Activated T-helper 2 cell treated with anti-CD3 and anti-CD28 coated beads, Interferon-gamma antibody, Interleukin-2, Interleukin-4, amounts not matched to agents 10 μg/mL and 5 μg/mL and 100 μg/mL, durations not matched to agents 14 hours and 24 hours and 36 hours (primary cell): ENCODE measurements at regions not wholly inside any gene's neighbourhood (a gene's known extent, or its start where the extent isn't known, plus 50 kb on each side); places are given as distances from the start of the nearest gene placed in this dataset.
"Not testable (repeated sequence)": the region's sequence is repeated elsewhere in the genome, so short reads cannot be mapped to it uniquely, and the experiment has no call there.

Experiments
- DNase-seq: peaks from one replicate; pipeline ENCODE4 v3.0.0; 2021; ENCODE audit warnings: low spot score
- H3K27ac Mint-ChIP-seq: one replicate; pipeline ENCODE4 v1.8.0; 2021; ENCODE audit warnings: mixed read lengths
- H3K27me3 Mint-ChIP-seq: one replicate; pipeline ENCODE4 v1.8.0; 2021; ENCODE audit warnings: low read depth, mixed read lengths
- H3K36me3 Mint-ChIP-seq: one replicate; pipeline ENCODE4 v1.8.0; 2021; ENCODE audit warnings: low read depth, mixed read lengths
- H3K4me1 Mint-ChIP-seq: one replicate; pipeline ENCODE4 v1.8.0; 2021; ENCODE audit warnings: low read depth, mixed read lengths
- H3K4me3 Mint-ChIP-seq: one replicate; pipeline ENCODE4 v1.8.0; 2021; ENCODE audit warnings: low read depth, mild to moderate bottlenecking, moderate library complexity, mixed read lengths
- H3K9me3 Mint-ChIP-seq: one replicate; pipeline ENCODE4 v1.8.0; 2021; ENCODE audit warnings: mixed read lengths
- intact Hi-C: fragments of 100-400 bp; cut with micrococcal nuclease; formaldehyde crosslinking; loops from one replicate; pipeline ENCODE4 v1.15.1; 2023

GRCh38 chr11:110514967-110515366 lies 85.2 kb downstream of the FDX1 start:
- Mint-ChIP-seq H3K9me3 (peaks cover 4% of the 10 kb centered on the region), H3K27me3 (peaks cover 6% of the 10 kb centered on the region), H3K4me3 (no peak overlapping the region), H3K4me1 (no peaks in the 10 kb centered on the region), H3K27ac (no peak overlapping the region), H3K36me3 (no peaks in the 10 kb centered on the region)
- no peak for DNase-seq
- intact Hi-C loops: no loop called here

DNA sequence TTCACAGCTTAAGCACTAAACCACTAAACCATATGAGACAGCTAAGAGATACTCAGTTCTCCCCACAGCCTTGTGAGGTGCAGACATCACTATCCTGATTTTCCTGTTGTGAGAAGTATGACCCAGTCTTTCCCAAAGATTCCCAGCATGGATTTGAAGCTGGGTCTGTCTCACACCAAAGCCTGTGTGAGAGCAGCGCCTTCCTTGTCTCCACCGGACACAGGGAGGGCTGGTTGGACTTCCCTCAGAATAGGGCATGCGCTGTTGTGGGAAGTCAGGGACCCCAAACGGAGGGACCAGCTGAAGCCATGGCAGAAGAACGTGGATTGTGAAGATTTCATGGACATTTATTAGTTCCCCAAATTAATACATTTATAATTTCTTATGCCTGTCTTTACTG lies 87.6 kb downstream of the FDX1 start:
- intact Hi-C loops: not testable (repeated sequence)

GRCh38 chr11:110518809-110519514 lies 89.2 kb downstream of the FDX1 start:
- no peak overlapping the region for H3K27ac Mint-ChIP-seq
- intact Hi-C loops: no loop called here
- no peak for DNase-seq
- H3K4me1 Mint-ChIP-seq: no peaks in the 10 kb centered on the region
- H3K36me3 Mint-ChIP-seq: no peaks in the 10 kb centered on the region
- peaks cover 21% of the 10 kb centered on the region for H3K9me3 Mint-ChIP-seq
- no peak overlapping the region for H3K4me3 Mint-ChIP-seq
- H3K27me3 Mint-ChIP-seq: peaks cover 3% of the 10 kb centered on the region

More for the DNA sequence above, 87.6 kb downstream of the FDX1 start:
- peaks cover 12% of the 10 kb centered on the region for H3K9me3 Mint-ChIP-seq
- H3K36me3 Mint-ChIP-seq, H3K4me1 Mint-ChIP-seq, H3K27ac Mint-ChIP-seq, H3K4me3 Mint-ChIP-seq, H3K27me3 Mint-ChIP-seq, DNase-seq: not testable (repeated sequence)

- intact Hi-C loops: no loop called here
Observed at GRCh38 chr11:110519796-110520195, 90.0 kb downstream of the FDX1 start.

GRCh38 chr11:110522471-110522870 lies 92.7 kb downstream of the FDX1 start:
- H3K27ac Mint-ChIP-seq: no peak overlapping the region
- H3K4me1 Mint-ChIP-seq: peaks cover 12% of the 10 kb centered on the region
- DNase-seq: no peak
- no peaks in the 10 kb centered on the region for H3K27me3 Mint-ChIP-seq
- no peaks in the 10 kb centered on the region for H3K36me3 Mint-ChIP-seq
- no peak overlapping the region for H3K4me3 Mint-ChIP-seq
- peaks cover 24% of the 10 kb centered on the region for H3K9me3 Mint-ChIP-seq
- intact Hi-C loops: no loop called here

More at GRCh38 chr11:110519796-110520195, 90.0 kb downstream of the FDX1 start:
- Mint-ChIP-seq H3K9me3 (peaks cover 21% of the 10 kb centered on the region), H3K4me1 (peaks cover 2% of the 10 kb centered on the region), H3K4me3 (no peak overlapping the region), H3K27me3 (peaks cover 3% of the 10 kb centered on the region), H3K36me3 (no peaks in the 10 kb centered on the region), H3K27ac (no peak overlapping the region)
- no peak for DNase-seq

DNA sequence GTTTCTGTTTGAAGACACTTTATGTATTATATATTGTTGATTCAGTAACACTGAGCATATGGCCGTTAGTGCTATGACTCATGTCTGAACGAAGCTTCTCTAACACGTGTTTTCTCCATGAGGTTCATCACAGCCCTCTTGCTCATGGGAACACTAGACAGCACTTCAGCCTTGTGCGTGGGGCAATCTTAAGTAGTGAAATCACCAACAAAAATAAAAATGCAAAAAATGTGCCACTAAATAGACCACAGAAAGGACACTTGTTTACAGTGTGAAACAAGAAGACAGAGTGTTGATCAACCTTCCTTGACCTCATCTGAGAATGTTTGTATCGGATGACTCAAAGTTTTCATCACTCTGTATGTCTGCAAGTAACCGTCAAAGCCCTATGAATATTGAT lies 94.5 kb downstream of the FDX1 start:
- Mint-ChIP-seq H3K9me3 (peaks cover 37% of the 10 kb centered on the region), H3K27ac (no peak overlapping the region), H3K4me3 (no peak overlapping the region), H3K4me1 (peaks cover 13% of the 10 kb centered on the region), H3K36me3 (peaks cover 7% of the 10 kb centered on the region), H3K27me3 (no peaks in the 10 kb centered on the region)
- DNase-seq: no peak
- intact Hi-C loops: no loop called here

DNA sequence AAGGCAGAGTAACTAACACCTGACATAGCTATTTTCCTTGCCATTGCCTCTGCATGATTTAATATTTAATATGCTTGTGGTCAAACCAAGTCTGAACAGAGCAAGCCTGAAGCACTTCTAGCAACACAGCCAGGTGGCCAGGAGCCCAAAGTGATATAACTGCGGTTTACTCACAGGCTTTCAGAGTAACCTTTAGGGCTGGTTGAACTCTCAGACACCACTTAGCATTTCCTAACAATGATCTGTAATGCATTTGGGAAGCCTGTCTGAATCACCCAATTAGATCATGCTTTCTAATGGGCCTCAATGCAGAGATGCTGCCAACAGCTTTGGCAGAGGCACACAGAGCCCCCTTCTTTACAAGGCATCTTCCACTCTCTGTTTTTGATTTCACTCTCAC lies 96.1 kb downstream of the FDX1 start:
- Mint-ChIP-seq H3K36me3 (peaks cover 7% of the 10 kb centered on the region), H3K9me3 (peaks cover 37% of the 10 kb centered on the region), H3K27me3 (no peaks in the 10 kb centered on the region), H3K4me3 (no peak overlapping the region), H3K4me1 (peaks cover 13% of the 10 kb centered on the region), H3K27ac (no peak overlapping the region)
- DNase-seq: no peak
- intact Hi-C loops: loop anchor here (5.0 kb wide), 2 partner anchors 69 to 324 kb away; no protein-coding TSS in a partner anchor

GRCh38 chr11:110526323-110526722 lies 96.6 kb downstream of the FDX1 start:
- Mint-ChIP-seq H3K9me3 (peaks cover 37% of the 10 kb centered on the region), H3K4me1 (peaks cover 13% of the 10 kb centered on the region), H3K36me3 (peaks cover 7% of the 10 kb centered on the region), H3K4me3 (no peak overlapping the region), H3K27ac (no peak overlapping the region), H3K27me3 (no peaks in the 10 kb centered on the region)
- no peak for DNase-seq
- intact Hi-C loops: loop anchor here (5.0 kb wide), 2 partner anchors 69 to 324 kb away; no protein-coding TSS in a partner anchor
